IMR-90 (cell line): ENCODE measurements at regions not wholly inside any gene's neighbourhood (a gene's known extent, or its start where the extent isn't known, plus 50 kb on each side); places are given as distances from the start of the nearest gene placed in this dataset.

ENCODE experiments used
- ATAC-seq: fragments of 200-7000 bp; cut with Tn5 transposase; 2 replicates; pipeline ENCODE4 v1.9.1; 2020; ENCODE audit warnings: low read depth, mild to moderate bottlenecking, moderate library complexity
- BruUV-seq: library from RNA; stranded (reverse); fragments of 400-500 nt; replicated peaks from 2 replicates; lab custom pipeline; 2021; lab: Mats Ljungman, UMichigan
- CTCF ChIA-PET: fragments of 300-600 bp; formaldehyde crosslinking; extraction: SDS; loops from one replicate; lab custom pipeline; 2021; ENCODE audit warnings: antibody characterized with exemption; lab: Yijun Ruan, JAX
- POLR2A ChIA-PET: fragments of 300-600 bp; sonication (Branson Sonifier 250); formaldehyde crosslinking; loops from one replicate; lab custom pipeline; 2022; ENCODE audit warnings: antibody characterized with exemption; ENCODE audit not compliant: unreplicated experiment; lab: Charles Lee
- DNase-seq: peaks from one replicate; pipeline ENCODE4 v3.0.0; 2013
- H2AFZ ChIP-seq: replicated peaks from 2 replicates; pipeline ENCODE3; 2013; ENCODE audit warnings: low read length, mild to moderate bottlenecking; ENCODE audit not compliant: poor library complexity
- H2AK5ac ChIP-seq: 2 replicates; pipeline ENCODE4 v1.6.1; 2013; ENCODE audit warnings: low read depth, low read length, inconsistent platforms
- H2AK9ac ChIP-seq: replicated peaks from 2 replicates; pipeline ENCODE3; 2013; ENCODE audit warnings: mild to moderate bottlenecking, low read depth, low read length, moderate library complexity; ENCODE audit not compliant: poor library complexity
- H2BK120ac ChIP-seq: 2 replicates; pipeline ENCODE4 v1.6.1; 2013; ENCODE audit warnings: low read depth, low read length, inconsistent platforms
- H2BK15ac ChIP-seq: 3 replicates; pipeline ENCODE4 v1.6.1; 2013; ENCODE audit warnings: low read depth, low read length, inconsistent platforms
- H2BK20ac ChIP-seq: 2 replicates; pipeline ENCODE4 v1.6.1; 2013; ENCODE audit warnings: low read depth, mild to moderate bottlenecking, inconsistent platforms, low read length, moderate library complexity
- H2BK5ac ChIP-seq: 2 replicates; pipeline ENCODE4 v1.6.1; 2013; ENCODE audit warnings: mild to moderate bottlenecking, low read depth, low read length, inconsistent platforms; ENCODE audit not compliant: poor library complexity, severe bottlenecking
- H3K14ac ChIP-seq: replicated peaks from 2 replicates; pipeline ENCODE4 v1.6.1; 2013; ENCODE audit warnings: low read depth, low read length, inconsistent platforms
- H3K18ac ChIP-seq: 2 replicates; pipeline ENCODE4 v1.6.1; 2013; ENCODE audit warnings: low read depth, low read length, control low read depth
- H3K23ac ChIP-seq: 2 replicates; pipeline ENCODE4 v1.6.1; 2013; ENCODE audit warnings: low read depth, low read length, inconsistent platforms
- H3K27ac ChIP-seq: 2 replicates; pipeline ENCODE4 v1.5.1; 2013; ENCODE audit warnings: mild to moderate bottlenecking, control low read depth, low read length; ENCODE audit not compliant: insufficient read depth
- H3K27me3 ChIP-seq: 2 replicates; pipeline ENCODE4 v1.6.1; 2013; ENCODE audit warnings: low read length; ENCODE audit not compliant: control insufficient read depth, insufficient read depth
- H3K36me3 ChIP-seq: 2 replicates; pipeline ENCODE4 v1.6.1; 2013; ENCODE audit warnings: low read length, mixed read lengths; ENCODE audit not compliant: control insufficient read depth, insufficient read depth
- H3K4ac ChIP-seq: 2 replicates; pipeline ENCODE4 v1.6.1; 2013; ENCODE audit warnings: low read depth, low read length, inconsistent platforms
- H3K4me1 ChIP-seq: 2 replicates; pipeline ENCODE4 v1.6.1; 2013; ENCODE audit warnings: low read length, mixed read lengths; ENCODE audit not compliant: control insufficient read depth, insufficient read depth
- H3K4me2 ChIP-seq: 2 replicates; pipeline ENCODE4 v1.6.1; 2013; ENCODE audit warnings: low read depth, mild to moderate bottlenecking, control low read depth, low read length, moderate library complexity
- H3K4me3 ChIP-seq: 2 replicates; pipeline ENCODE4 v1.5.1; 2013; ENCODE audit warnings: low read depth, mild to moderate bottlenecking, control low read depth, low read length, moderate library complexity; ENCODE audit not compliant: insufficient read depth
- H3K56ac ChIP-seq: 2 replicates; pipeline ENCODE4 v1.6.1; 2013; ENCODE audit warnings: low read length, inconsistent platforms; ENCODE audit not compliant: insufficient read depth; ENCODE audit errors: extremely low read depth
- H3K79me1 ChIP-seq, 2 experiments: 2 replicates each; pipeline ENCODE4 v1.6.1; 2013; ENCODE audit warnings: low read length in 2 of 2, inconsistent platforms in 1 of 2, low read depth in 1 of 2
- H3K9ac ChIP-seq: 2 replicates; pipeline ENCODE4 v1.6.1; 2013; ENCODE audit warnings: low read depth, low read length, control low read depth
- H3K9me1 ChIP-seq: 2 replicates; pipeline ENCODE4 v1.6.1; 2013; ENCODE audit warnings: low read length, inconsistent platforms; ENCODE audit not compliant: insufficient read depth
- H3K9me3 ChIP-seq: 2 replicates; pipeline ENCODE4 v1.6.1; 2013; ENCODE audit warnings: low read length; ENCODE audit not compliant: control insufficient read depth, insufficient read depth
- H4K20me1 ChIP-seq: 2 replicates; pipeline ENCODE4 v1.6.1; 2013; ENCODE audit warnings: low read length, inconsistent platforms; ENCODE audit not compliant: insufficient read depth
- H4K5ac ChIP-seq: 2 replicates; pipeline ENCODE4 v1.6.1; 2013; ENCODE audit warnings: mild to moderate bottlenecking, low read depth, low read length, control low read depth
- H4K8ac ChIP-seq, 2 experiments: 2 replicates each; pipeline ENCODE4 v1.6.1; 2013; ENCODE audit warnings: low read depth in 2 of 2, low read length in 2 of 2, control low read depth in 1 of 2, inconsistent platforms in 1 of 2
- H4K91ac ChIP-seq: 2 replicates; pipeline ENCODE4 v1.6.1; 2013; ENCODE audit warnings: low read depth, low read length, inconsistent platforms; ENCODE audit not compliant: insufficient read depth
- CEBPB ChIP-seq: IDR thresholded peaks from 2 replicates; pipeline ENCODE4 v1.6.1; 2012; ENCODE audit warnings: low read depth, low read length, improper control_type of control experiment
- FOS ChIP-seq: fragments of 150-350 bp; IDR thresholded peaks from 2 replicates; pipeline ENCODE4 v1.6.1; 2016; ENCODE audit warnings: low read depth, low read length
- RFX5 ChIP-seq: IDR thresholded peaks from 2 replicates; pipeline ENCODE4 v1.8.0; 2012; ENCODE audit warnings: low read depth, mild to moderate bottlenecking, low read length, moderate library complexity
- WGBS, 2 experiments: methylation state at CpG; one replicate each; pipeline versions ENCODE4 v1.1.5 to v1.1.7; 2013; ENCODE audit warnings: missing lambda C conversion rate in 2 of 2; ENCODE audit not compliant: insufficient read length in 1 of 2; ENCODE audit errors: extremely low coverage in 2 of 2; 5-methylcytosine and 5-hydroxymethylcytosine counted together
- dilution Hi-C: fragments of 300-500 bp; cut with HindIII; formaldehyde crosslinking; loops from one replicate; pipeline ENCODE4 v1.14.3; 2018; ENCODE audit warnings: low sequenced_read_pairs; ENCODE audit not compliant: unreplicated experiment
- in situ Hi-C: fragments of 300-500 bp; cut with MboI; formaldehyde crosslinking; loops from 3 replicates; pipeline ENCODE4 v1.14.3; 2019; ENCODE audit warnings: low sequenced_read_pairs, inconsistent platforms, mixed read lengths
- intact Hi-C: fragments of 100-400 bp; cut with micrococcal nuclease; formaldehyde crosslinking; loops from 2 replicates; pipeline ENCODE4 v1.10.0; 2022

- ATAC-seq, result no peak
- in situ Hi-C loops, result no loop called here
- no peak overlapping the region for H3K18ac ChIP-seq
- H3K9me1 ChIP-seq, result no peaks in the 10 kb centered on the region
- H2AFZ ChIP-seq, result peak overlapping the region; percentile 11
- no peak overlapping the region for H2BK120ac ChIP-seq
- H2AK5ac ChIP-seq, result no peak overlapping the region
- no peak overlapping the region for H4K91ac ChIP-seq
- H2BK20ac ChIP-seq, result no peak overlapping the region
- H3K36me3 ChIP-seq, result no peaks in the 10 kb centered on the region
- H3K4me1 ChIP-seq, result no peaks in the 10 kb centered on the region
- H4K5ac ChIP-seq, result no peak overlapping the region
- no peak overlapping the region for H2AK9ac ChIP-seq
- H3K56ac ChIP-seq, result no peak overlapping the region
- no peak overlapping the region for H3K4ac ChIP-seq
- POLR2A ChIA-PET, result no interaction called here
- CTCF ChIA-PET, result no interaction called here
- no peak for DNase-seq
- no peak overlapping the region for H3K23ac ChIP-seq
- intact Hi-C loops, result no loop called here
- no peak overlapping the region for H2BK5ac ChIP-seq
- BruUV-seq, result no TSS peak
- dilution Hi-C loops, result no loop called here
- no peak overlapping the region for H3K27ac ChIP-seq
- TF ChIP-seq FOS, result no peak
- TF ChIP-seq RFX5, result no peak
- no peak for TF ChIP-seq CEBPB
- H3K9ac ChIP-seq, result no peak overlapping the region
- no peak overlapping the region for H3K14ac ChIP-seq
- H3K4me2 ChIP-seq, result no peak overlapping the region
- H2BK15ac ChIP-seq, result no peak overlapping the region
- no peak overlapping the region for H3K4me3 ChIP-seq
- H3K9me3 ChIP-seq, result no peaks in the 10 kb centered on the region
- H3K27me3 ChIP-seq, result peaks cover 14% of the 10 kb centered on the region
- H3K79me1 ChIP-seq, result no peaks in the 10 kb centered on the region
- no peaks in the 10 kb centered on the region for H4K20me1 ChIP-seq
- no peak overlapping the region for H4K8ac ChIP-seq
- 83% methylated on average over 2 of the region's 9 CpGs; no CpG with 5 or more reads in 1 of the 2 experiments for WGBS, 2 experiments
Measured at GRCh38 chr15:72859757-72860145, 76.2 kb upstream of the ADPGK start.
